NCI-H1436 treated with DMSO at 0.1 percent for 48 hours (cell line): ENCODE measurements at regions not wholly inside any gene's neighbourhood (a gene's known extent, or its start where the extent isn't known, plus 50 kb on each side); places are given as distances from the start of the nearest gene placed in this dataset.

Source experiments
- DNase-seq: peaks from one replicate; lab custom pipeline; 2025; lab: John Stamatoyannopoulos, UW

GRCh38 chr18:24885276-24885675 lies 424.8 kb downstream of the HRH4 start:
- DNase-seq, result no peak

- no peak for DNase-seq
Observed at GRCh38 chr18:24894880-24895279, 434.4 kb downstream of the HRH4 start.

DNA sequence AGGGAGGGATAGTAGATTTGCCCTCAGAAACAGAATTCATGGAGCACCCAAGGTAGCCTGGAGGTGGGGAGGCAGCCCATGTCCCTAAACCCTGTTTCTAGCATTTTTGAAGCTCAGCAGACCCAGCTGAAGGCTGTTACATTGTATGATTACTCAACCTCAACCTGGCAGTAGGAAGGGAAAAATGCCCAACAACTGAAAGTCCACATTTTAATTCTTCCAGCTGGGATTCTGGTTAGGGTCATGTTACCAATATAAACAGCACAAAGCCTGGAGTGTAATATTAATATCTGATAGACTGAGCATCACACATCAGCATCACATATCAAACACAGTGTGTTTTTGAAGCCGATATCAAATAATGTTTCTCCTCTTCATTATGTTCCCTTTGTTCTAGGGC lies 437.0 kb downstream of the HRH4 start:
- DNase-seq, result no peak

- no peak for DNase-seq
Observed at GRCh38 chr18:24910221-24910620, 441.7 kb downstream of the ZNF521 start.

DNA sequence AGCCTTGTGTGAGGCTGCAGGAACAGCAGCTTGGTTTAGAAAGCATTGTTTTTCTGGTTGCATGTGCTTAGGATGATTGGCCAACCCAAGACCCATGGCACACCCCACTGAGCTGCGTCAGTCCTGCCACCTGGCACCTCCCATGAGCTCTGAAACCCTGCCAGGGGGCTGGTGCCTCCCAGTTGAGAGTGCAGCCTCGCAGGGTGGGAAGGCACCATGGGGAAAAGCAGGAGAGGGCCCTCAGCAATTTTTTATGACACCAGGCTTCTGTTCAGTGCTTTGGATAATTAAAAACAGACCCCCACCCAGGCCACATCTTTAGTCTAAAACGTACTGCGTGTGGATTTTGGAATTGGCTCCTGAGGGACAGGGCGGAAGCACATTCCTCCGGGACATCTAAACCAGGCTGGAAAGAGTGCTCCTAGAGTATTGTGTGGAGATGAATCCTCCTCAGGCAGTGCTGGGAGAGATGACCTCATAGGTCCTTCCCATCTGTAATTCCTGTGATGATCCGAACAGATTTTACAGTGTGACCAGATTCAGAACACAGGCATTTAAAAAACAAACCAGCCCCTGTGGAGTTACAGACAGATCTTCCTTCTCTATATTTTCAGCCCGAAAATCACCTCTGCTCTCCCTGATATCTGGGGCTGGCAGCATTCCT lies 438.3 kb downstream of the ZNF521 start:
- DNase-seq, result no peak

GRCh38 chr18:24914171-24914525 lies 437.8 kb downstream of the ZNF521 start:
- no peak for DNase-seq

DNA sequence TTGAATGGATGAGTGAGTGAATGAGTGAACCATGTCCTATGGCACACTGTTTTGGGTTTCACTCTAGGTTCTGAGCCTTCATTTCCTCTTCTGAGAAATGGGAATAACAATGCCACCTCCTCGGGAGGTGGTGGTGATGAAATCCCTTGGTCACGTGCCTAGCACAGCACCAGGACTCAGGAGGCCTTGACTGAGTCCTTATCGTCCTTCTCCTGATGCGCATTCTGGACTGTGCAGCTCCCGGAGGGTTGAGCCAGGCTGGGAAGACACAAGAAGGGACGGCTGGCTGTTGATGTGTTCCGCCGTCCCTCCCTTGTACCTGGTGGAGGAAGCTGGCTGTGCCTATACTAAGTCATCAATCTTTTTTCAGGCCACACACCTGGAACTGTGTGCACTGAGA lies 437.3 kb downstream of the ZNF521 start:
- DNase-seq, result no peak

- no peak for DNase-seq
Observed at GRCh38 chr18:24915547-24915946, 436.4 kb downstream of the ZNF521 start.

DNA sequence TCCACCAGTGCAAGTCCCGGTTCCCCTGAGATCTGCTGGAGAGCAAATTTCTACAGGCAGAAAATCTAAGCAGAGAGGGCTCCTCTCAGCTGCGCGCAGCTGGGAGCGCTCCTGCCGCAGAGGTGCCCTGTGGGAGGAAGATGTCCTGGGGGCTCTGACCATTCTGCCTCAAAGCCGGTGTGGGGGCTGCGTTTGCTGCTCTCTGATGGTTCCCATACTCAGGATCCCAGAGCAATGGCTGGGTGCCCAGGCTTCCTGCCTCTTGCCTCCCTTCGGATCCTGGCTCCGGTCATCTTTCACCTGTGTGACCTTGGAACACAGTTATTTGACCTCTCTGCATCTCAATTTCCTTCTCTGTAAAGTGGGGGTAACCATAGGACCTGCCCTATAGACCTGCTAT lies 434.2 kb downstream of the ZNF521 start:
- no peak for DNase-seq

DNA sequence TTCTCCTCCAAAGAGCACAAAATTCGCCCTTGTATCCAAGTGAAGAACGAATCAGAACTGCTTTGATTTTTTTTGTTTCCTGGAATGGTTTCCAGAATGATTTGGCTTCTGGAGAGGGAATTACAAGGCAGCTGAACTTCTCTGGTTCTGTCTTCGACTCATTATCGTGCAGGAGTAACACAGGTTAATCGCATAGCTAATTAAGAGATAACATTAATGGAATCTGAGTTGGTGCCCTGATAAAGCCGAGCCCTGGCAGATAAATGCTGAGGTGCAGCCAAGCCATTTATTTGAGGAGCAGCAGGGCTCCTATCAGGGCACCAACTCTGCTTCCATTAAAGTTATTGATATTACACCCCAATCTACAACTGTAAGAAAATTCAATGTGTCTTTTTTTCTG lies 433.7 kb downstream of the ZNF521 start:
- no peak for DNase-seq

- DNase-seq, result no peak
Observed at GRCh38 chr18:24919181-24919797, 432.7 kb downstream of the ZNF521 start.

GRCh38 chr18:24922491-24922890 lies 429.5 kb downstream of the ZNF521 start:
- DNase-seq, result no peak

GRCh38 chr18:24923138-24923537 lies 428.8 kb downstream of the ZNF521 start:
- no peak for DNase-seq

- DNase-seq, result no peak
Observed at GRCh38 chr18:24924066-24924716, 427.8 kb downstream of the ZNF521 start.

DNA sequence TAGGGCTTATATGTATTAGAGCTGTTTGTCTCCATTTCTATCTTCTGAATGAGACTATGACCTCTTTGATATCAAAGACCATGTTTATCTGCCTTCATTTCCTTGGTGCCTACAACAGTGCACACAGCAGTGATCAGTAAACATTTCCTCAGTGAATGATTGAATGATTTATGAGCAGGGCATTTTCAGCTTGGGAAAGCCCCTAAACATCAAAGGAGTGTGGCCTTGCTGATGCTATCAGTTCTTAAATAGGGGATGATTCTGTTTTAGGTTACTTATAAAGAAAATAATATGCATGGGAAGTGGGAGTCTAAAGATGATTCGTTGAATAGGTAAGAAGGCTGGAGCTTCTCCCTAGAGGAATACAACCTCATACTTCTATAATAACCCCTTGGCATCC lies 425.3 kb downstream of the ZNF521 start:
- DNase-seq, result no peak

DNA sequence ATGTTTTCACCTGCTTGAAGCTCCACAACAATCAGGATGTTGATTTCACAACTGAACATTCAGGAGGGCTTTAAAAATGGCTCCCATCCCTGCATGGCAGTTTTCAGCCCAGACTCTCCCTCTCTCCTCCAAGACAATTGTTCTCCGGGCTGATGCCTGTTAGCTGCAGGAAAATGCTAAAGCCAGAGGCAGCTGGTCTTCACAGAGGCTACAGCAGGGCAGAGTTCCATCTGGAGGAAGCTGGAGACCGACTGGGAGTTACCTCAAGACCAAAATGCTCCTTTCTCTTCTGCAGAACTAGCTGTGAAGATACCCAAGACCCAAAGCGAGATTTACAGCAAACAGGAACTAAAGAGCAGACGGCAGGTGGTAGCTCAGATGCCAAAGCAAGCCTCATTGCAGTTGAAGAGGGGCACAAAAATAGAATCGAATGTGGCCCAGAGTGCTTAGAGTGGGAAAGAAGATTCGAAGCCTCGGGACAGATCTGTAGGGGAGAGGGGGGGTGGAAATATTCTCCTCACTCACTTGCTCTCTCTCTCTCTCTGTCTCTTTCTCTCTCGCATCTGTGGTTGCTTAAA lies 423.6 kb downstream of the ZNF521 start:
- DNase-seq, result no peak

DNA sequence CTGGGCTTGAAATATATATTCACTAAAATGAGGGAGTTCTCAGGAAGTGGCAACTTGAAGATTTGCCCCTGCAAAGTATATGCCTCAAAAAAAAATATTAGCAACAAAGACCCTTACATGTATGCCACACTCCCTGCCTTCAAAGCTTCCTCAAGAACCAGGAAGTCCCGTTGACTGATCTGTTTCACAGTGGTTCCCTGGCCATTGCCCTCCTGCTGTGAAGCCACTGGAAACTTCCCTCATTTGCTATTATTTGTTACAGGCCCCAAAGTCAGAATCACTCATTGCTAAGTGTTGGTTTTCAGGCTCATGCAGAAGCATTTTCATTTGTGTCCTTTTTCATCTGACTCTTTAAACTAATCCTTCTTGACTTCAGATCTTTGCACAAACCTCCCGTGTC lies 421.5 kb downstream of the ZNF521 start:
- DNase-seq, result no peak

DNA sequence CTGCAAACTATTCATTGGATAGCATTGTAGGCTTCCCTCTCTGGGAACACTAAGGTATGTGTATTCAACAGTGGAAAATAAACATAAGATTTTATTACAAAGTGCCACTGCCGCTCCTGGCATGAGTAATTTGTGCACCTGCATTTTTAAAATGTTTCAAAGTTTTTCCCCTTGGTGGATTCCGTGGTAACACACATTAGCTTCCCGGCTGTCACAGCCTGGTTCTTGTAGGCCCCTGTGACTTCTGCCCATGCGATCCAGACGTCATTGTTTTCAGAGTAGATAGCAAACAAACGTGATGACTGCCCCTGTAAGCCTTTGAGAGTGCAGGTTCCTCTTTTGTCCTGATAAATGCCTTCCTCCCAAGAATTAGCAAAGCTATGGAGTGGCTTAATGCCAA lies 421.0 kb downstream of the ZNF521 start:
- DNase-seq, result no peak

DNA sequence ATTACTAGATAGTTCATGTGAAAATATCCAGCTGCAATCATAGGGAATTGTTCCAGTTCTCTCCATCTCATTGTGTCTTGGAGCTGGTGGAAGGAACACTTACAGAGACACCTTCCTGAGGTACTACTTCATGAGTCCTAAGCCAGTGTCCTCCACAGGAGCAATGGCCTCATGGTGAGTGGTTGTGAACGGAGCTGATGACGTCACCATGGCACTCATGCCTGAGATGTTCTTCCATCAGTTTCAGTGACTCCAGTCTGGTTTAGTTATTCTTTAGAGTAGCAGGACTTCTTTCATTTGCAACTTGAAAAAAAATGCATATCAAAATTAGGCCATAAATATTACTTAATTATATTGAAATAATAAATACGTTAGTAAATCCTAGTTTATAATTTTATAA lies 418.6 kb downstream of the ZNF521 start:
- no peak for DNase-seq

DNA sequence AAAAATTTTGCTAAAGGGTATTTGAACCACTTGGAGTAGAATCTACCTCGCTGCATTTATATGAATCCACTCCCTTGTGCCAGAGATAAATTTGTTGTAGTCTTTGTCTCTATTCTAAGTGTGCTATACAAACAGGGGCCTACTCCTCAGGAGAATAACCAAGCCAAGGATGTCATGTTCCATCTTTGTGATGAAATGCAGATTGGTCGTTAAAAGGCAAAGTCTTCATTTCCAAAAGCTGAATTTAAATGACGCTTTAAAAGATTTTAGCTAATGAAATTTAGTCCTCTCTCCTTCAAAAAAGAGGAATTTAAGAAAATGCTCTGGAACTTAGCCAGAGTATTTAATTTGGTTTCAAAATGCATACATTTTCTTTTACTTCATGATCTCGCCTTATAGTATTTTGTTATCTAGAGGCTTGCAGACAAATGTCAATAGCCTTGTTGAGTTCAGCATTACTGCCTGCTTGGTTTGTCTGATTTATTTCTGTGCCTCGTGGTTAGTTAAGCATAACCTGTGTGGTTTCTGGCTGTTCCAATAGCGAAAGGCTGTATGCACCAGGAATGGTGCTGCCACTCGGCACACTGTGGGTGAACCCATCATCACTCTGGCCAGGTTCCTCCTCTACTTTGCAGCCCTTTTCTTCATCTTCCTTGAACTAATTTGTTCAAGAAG lies 417.6 kb downstream of the ZNF521 start:
- no peak for DNase-seq

DNA sequence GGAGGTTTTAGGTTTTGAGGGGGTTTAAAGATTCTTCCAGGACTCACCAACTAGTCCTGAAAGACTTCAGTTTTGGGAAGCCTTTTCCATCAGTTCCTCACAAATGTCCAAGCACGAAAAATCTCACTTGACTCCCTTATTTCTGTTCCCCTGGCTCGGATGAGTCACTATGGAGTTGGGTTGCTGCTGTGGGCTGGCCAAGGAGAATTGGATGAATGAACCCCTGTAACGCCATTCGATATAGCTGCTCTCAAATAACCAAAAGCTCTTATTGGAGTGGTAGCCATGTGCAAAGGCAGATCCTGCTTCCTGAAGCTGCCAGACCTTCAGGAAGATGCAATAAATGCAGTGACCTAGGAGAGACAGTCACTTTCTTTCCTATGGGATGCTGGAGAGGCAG lies 417.0 kb downstream of the ZNF521 start:
- DNase-seq, result no peak

DNA sequence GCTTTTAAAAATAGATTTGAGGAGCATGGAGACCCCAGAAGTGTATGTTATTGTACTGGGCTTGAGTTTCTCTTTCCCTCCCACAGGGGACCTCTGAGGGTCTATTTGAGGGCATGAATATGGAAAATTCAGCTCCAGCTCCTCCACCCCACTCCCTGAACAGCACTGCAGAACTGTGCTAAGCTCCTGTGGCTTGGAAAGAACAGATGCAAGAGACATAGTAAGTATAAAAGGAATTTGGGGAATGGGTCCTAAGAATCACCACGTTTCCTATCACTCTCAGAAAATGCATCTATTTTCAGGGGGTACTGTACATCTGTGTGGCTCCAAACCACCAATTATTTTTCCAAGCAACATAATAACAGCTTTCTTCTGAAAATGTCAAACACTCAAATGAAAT lies 416.1 kb downstream of the ZNF521 start:
- DNase-seq, result no peak

DNA sequence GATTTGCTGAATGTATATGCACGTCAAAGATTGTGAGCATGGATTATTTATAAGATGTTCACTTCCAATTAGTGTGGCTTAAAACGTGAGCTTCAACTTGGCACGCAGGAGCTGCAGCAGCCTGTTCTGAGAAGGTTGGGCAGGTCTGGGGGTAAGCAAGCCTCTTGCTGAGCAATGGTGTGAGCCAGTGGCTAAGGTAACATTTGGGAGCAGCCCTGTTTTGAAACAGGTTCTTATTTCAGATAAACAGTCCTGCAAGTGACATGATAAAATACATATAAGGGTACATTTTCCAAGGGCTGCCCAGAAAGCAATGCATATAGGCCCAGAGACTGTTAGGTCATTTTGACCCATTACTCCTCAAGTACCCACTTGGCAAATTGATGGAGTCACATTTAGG lies 415.3 kb downstream of the ZNF521 start:
- no peak for DNase-seq
